GM12878 (cell line): ENCODE measurements at regions not wholly inside any gene's neighbourhood (a gene's known extent, or its start where the extent isn't known, plus 50 kb on each side); places are given as distances from the start of the nearest gene placed in this dataset.

ENCODE experiments used
- ATAC-seq: fragments of 200-7000 bp; cut with Tn5 transposase; 3 replicates; pipeline ENCODE4 v1.9.1; 2020; ENCODE audit warnings: mild to moderate bottlenecking, moderate library complexity
- BruUV-seq: library from RNA; stranded (reverse); fragments of 400-500 nt; replicated peaks from 2 replicates; lab custom pipeline; 2021; lab: Mats Ljungman, UMichigan
- CTCF ChIA-PET: fragments of 300-600 bp; sonication (Branson Sonifier 250); formaldehyde crosslinking; extraction: SDS; loops from one replicate; lab custom pipeline; 2021; ENCODE audit warnings: inconsistent platforms; lab: Yijun Ruan, JAX
- POLR2A ChIA-PET: fragments of 350-600 bp; formaldehyde crosslinking; extraction: SDS; loops from one replicate; lab custom pipeline; 2021; ENCODE audit warnings: inconsistent platforms; lab: Charles Lee
- RAD21 ChIA-PET: fragments of 300-600 bp; sonication (Branson Sonifier 250); formaldehyde crosslinking; loops from one replicate; lab custom pipeline; 2023; ENCODE audit warnings: antibody characterized with exemption; ENCODE audit not compliant: unreplicated experiment; lab: Charles Lee
- SMC1A ChIA-PET: fragments of 300-600 bp; sonication (Branson Sonifier 250); formaldehyde crosslinking; loops from one replicate; lab custom pipeline; 2023; ENCODE audit not compliant: unreplicated experiment, uncharacterized antibody; lab: Charles Lee
- DNase-seq: peaks from one replicate; pipeline ENCODE4 v3.0.0-alpha.2; 2011; ENCODE audit warnings: low read depth, low spot score
- FAIRE-seq: peaks from 3 replicates; lab custom pipeline; 2011; peaks lifted over from hg19 to GRCh38; lab: Jason Lieb, UNC
- H2AFZ ChIP-seq: 2 replicates; pipeline ENCODE4 v1.6.0; 2011; ENCODE audit warnings: low read depth, low read length, control low read depth; ENCODE audit not compliant: control insufficient read depth
- H3K27ac ChIP-seq: 2 replicates; pipeline ENCODE4 v1.5.1; 2011; ENCODE audit warnings: control low read depth; ENCODE audit not compliant: control insufficient read depth, insufficient read depth
- H3K27me3 ChIP-seq, 2 experiments: replicated peaks in 1 of 2; 2 replicates each; pipeline versions ENCODE4 v1.6.0 to v1.6.1; 2011; ENCODE audit warnings: low read length in 1 of 2; ENCODE audit not compliant: control insufficient read depth in 2 of 2, insufficient read depth in 2 of 2
- H3K36me3 ChIP-seq, 2 experiments: 2 replicates each; pipeline ENCODE4 v1.5.1; 2011; ENCODE audit warnings: low read length in 1 of 2; ENCODE audit not compliant: control insufficient read depth in 2 of 2, insufficient read depth in 2 of 2
- H3K4me1 ChIP-seq: 2 replicates; pipeline ENCODE4 v1.6.1; 2011; ENCODE audit warnings: mild to moderate bottlenecking, low read length, moderate library complexity, mixed read lengths; ENCODE audit not compliant: control insufficient read depth, insufficient read depth
- H3K4me2 ChIP-seq: 2 replicates; pipeline ENCODE4 v1.6.0; 2011; ENCODE audit warnings: control low read depth; ENCODE audit not compliant: control insufficient read depth, insufficient read depth
- H3K4me3 ChIP-seq: fragments of 200-600 bp; sonication (generic); 2 replicates; pipeline ENCODE4 v1.5.1; 2016
- H3K79me2 ChIP-seq: 2 replicates; pipeline ENCODE4 v1.6.0; 2011; ENCODE audit warnings: low read length; ENCODE audit not compliant: control insufficient read depth, insufficient read depth
- H3K9ac ChIP-seq: 2 replicates; pipeline ENCODE4 v1.8.0; 2011; ENCODE audit warnings: low read length, control low read depth, mixed read lengths; ENCODE audit not compliant: control insufficient read depth, insufficient read depth
- H3K9me3 ChIP-seq: replicated peaks from 3 replicates; pipeline ENCODE4 v1.5.1; 2011; ENCODE audit warnings: mild to moderate bottlenecking, low read length; ENCODE audit not compliant: control insufficient read depth, insufficient read depth
- H4K20me1 ChIP-seq: 2 replicates; pipeline ENCODE4 v1.6.0; 2011; ENCODE audit not compliant: control insufficient read depth, insufficient read depth
- CHD2 ChIP-seq: IDR thresholded peaks from 2 replicates; pipeline ENCODE4 v1.6.1; 2011; ENCODE audit warnings: low read depth, low read length, improper control_type of control experiment, borderline replicate concordance
- KAT2A ChIP-seq: conservative IDR thresholded peaks from 2 replicates; pipeline ENCODE4 v1.6.1; 2011; ENCODE audit warnings: low read depth, low read length; ENCODE audit not compliant: control insufficient read depth
- MAX ChIP-seq: IDR thresholded peaks from 2 replicates; pipeline ENCODE4 v1.6.1; 2012; ENCODE audit warnings: low read depth, low read length, improper control_type of control experiment
- NFIC ChIP-seq: IDR thresholded peaks from 2 replicates; pipeline ENCODE4 v1.6.1; 2012; ENCODE audit warnings: low read depth, mild to moderate bottlenecking, inconsistent platforms, low read length, moderate library complexity
- NFYB ChIP-seq: IDR thresholded peaks from 2 replicates; pipeline ENCODE4 v1.6.1; 2011; ENCODE audit warnings: low read depth, mild to moderate bottlenecking, low read length, improper control_type of control experiment, moderate library complexity; ENCODE audit not compliant: insufficient read depth
- POLR2AphosphoS2 ChIP-seq: IDR thresholded peaks from 2 replicates; pipeline ENCODE4 v1.6.1; 2011; ENCODE audit warnings: low read depth, mild to moderate bottlenecking, low read length, improper control_type of control experiment, moderate library complexity
- RAD51 ChIP-seq: fragments of 450-650 bp; IDR thresholded peaks from 2 replicates; pipeline ENCODE4 v1.6.1; 2016; ENCODE audit warnings: moderate library complexity, mild to moderate bottlenecking, inconsistent platforms
- ZNF217 ChIP-seq: fragments of 450-650 bp; IDR thresholded peaks from 2 replicates; pipeline ENCODE4 v1.6.1; 2017; ENCODE audit warnings: antibody characterized with exemption, mild to moderate bottlenecking
- ZNF24 ChIP-seq: fragments of 450-650 bp; IDR thresholded peaks from 2 replicates; pipeline ENCODE4 v1.6.1; 2017; ENCODE audit warnings: antibody characterized with exemption, mild to moderate bottlenecking
- ZNF592 ChIP-seq: fragments of 450-650 bp; IDR thresholded peaks from 2 replicates; pipeline ENCODE4 v1.6.1; 2017; ENCODE audit warnings: mild to moderate bottlenecking, moderate library complexity
- WGBS: methylation state at CpG from one replicate; pipeline ENCODE4 v1.1.6; 2016; ENCODE audit warnings: low lambda C conversion rate; ENCODE audit not compliant: insufficient replicate concordance, insufficient coverage; ENCODE audit errors: missing lambda C conversion rate; 5-methylcytosine and 5-hydroxymethylcytosine counted together
- in situ Hi-C: fragments of 300-500 bp; cut with MboI; formaldehyde crosslinking; loops from 9 replicates; pipeline ENCODE4 v1.14.3; 2018; ENCODE audit warnings: mixed read lengths
- intact Hi-C: fragments of 100-400 bp; cut with micrococcal nuclease; formaldehyde crosslinking; loops from one replicate; pipeline ENCODE4 v1.14.2; 2022; ENCODE audit not compliant: unreplicated experiment
- TF ChIP-seq, protein P1 (sequence below): fragments of 450-650 bp; IDR thresholded peaks from 2 replicates; pipeline ENCODE4 v1.6.1; 2016; ENCODE audit warnings: mild to moderate bottlenecking
- TF ChIP-seq, protein P2 (sequence below): IDR thresholded peaks from 2 replicates; pipeline ENCODE4 v1.6.1; 2011; ENCODE audit warnings: mild to moderate bottlenecking, low read depth, low read length, moderate library complexity; ENCODE audit not compliant: insufficient replicate concordance

- no peaks in the 10 kb centered on the region for H3K79me2 ChIP-seq
- in situ Hi-C loops (no loop called here), intact Hi-C loops (no loop called here)
- ChIA-PET POLR2A (no interaction called here), SMC1A (no interaction called here), RAD21 (no interaction called here), CTCF (no interaction called here)
- H3K27ac ChIP-seq: no peak overlapping the region
- TF ChIP-seq KAT2A (no peak), ZNF24 (no peak), NFYB (no peak), NFIC (no peak), POLR2AphosphoS2 (no peak), CHD2 (no peak), MAX (no peak), ZNF217 (no peak), RAD51 (no peak), ZNF592 (no peak)
- TF ChIP-seq, protein P1, sequence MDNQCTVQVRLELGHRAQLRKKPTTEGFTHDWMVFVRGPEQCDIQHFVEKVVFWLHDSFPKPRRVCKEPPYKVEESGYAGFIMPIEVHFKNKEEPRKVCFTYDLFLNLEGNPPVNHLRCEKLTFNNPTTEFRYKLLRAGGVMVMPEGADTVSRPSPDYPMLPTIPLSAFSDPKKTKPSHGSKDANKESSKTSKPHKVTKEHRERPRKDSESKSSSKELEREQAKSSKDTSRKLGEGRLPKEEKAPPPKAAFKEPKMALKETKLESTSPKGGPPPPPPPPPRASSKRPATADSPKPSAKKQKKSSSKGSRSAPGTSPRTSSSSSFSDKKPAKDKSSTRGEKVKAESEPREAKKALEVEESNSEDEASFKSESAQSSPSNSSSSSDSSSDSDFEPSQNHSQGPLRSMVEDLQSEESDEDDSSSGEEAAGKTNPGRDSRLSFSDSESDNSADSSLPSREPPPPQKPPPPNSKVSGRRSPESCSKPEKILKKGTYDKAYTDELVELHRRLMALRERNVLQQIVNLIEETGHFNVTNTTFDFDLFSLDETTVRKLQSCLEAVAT: no peak
- TF ChIP-seq, protein P2, sequence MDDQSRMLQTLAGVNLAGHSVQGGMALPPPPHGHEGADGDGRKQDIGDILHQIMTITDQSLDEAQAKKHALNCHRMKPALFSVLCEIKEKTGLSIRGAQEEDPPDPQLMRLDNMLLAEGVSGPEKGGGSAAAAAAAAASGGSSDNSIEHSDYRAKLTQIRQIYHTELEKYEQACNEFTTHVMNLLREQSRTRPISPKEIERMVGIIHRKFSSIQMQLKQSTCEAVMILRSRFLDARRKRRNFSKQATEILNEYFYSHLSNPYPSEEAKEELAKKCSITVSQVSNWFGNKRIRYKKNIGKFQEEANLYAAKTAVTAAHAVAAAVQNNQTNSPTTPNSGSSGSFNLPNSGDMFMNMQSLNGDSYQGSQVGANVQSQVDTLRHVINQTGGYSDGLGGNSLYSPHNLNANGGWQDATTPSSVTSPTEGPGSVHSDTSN: no peak
- H3K4me3 ChIP-seq: no peak overlapping the region
- no peaks in the 10 kb centered on the region for H3K4me1 ChIP-seq
- no peak overlapping the region for H3K4me2 ChIP-seq
- ATAC-seq: no peak
- no peaks in the 10 kb centered on the region for H3K9me3 ChIP-seq
- no TSS peak for BruUV-seq
- H2AFZ ChIP-seq: no peak overlapping the region
- no peak for FAIRE-seq
- 42% methylated on average over 4 of the region's 4 CpGs for WGBS
- DNase-seq: no peak
- H3K27me3 ChIP-seq: no peaks in the 10 kb centered on the region
- no peaks in the 10 kb centered on the region for H4K20me1 ChIP-seq
- no peaks in the 10 kb centered on the region for H3K36me3 ChIP-seq
- no peak overlapping the region for H3K9ac ChIP-seq
Measured at GRCh38 chr12:24304285-24304684, 354.8 kb upstream of the SOX5 start.
